GM12875 (cell line): ENCODE measurements at regions not wholly inside any gene's neighbourhood (a gene's known extent, or its start where the extent isn't known, plus 50 kb on each side); places are given as distances from the start of the nearest gene placed in this dataset.

Source experiments
- H3K4me3 ChIP-seq: one replicate; pipeline ENCODE4 v1.5.1; 2011; ENCODE audit warnings: low read depth, low read length, control low read depth
- TF ChIP-seq, protein P1 (sequence below): IDR thresholded peaks from 2 replicates; pipeline ENCODE4 v1.5.1; 2011; ENCODE audit warnings: low read depth, mild to moderate bottlenecking, control low read depth, inconsistent platforms, low read length, moderate library complexity, borderline replicate concordance; ENCODE audit not compliant: insufficient read depth

DNA sequence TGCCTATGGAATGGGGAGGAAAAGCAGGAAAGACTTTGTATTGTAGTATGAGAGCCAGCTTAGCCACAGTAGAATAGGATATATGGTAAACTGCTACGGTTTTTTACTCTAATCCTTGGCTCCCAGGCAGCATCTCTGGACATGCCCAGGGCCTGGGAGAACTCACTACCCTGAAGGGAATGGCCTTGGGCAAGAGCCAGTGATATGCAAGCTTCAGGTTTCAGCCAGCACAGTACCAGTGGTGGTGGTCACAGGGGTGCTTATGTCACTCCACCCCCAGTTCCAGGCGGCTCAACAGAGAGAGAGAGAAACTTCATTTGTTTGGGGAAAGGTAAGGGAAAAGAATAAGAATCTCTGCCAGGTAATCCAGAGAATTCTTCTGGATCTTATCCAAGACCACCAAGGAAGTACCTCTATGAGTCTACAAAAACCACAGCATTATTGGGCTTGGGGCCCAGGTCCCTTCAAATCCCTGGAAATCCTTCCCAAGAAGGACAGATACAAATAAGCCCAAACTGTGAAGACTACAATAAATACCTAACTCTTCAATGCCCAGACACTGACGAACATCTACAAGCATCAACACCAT, 121.2 kb downstream of the THBS2 start:
- H3K4me3 ChIP-seq: no peak overlapping the region
- TF ChIP-seq, protein P1, sequence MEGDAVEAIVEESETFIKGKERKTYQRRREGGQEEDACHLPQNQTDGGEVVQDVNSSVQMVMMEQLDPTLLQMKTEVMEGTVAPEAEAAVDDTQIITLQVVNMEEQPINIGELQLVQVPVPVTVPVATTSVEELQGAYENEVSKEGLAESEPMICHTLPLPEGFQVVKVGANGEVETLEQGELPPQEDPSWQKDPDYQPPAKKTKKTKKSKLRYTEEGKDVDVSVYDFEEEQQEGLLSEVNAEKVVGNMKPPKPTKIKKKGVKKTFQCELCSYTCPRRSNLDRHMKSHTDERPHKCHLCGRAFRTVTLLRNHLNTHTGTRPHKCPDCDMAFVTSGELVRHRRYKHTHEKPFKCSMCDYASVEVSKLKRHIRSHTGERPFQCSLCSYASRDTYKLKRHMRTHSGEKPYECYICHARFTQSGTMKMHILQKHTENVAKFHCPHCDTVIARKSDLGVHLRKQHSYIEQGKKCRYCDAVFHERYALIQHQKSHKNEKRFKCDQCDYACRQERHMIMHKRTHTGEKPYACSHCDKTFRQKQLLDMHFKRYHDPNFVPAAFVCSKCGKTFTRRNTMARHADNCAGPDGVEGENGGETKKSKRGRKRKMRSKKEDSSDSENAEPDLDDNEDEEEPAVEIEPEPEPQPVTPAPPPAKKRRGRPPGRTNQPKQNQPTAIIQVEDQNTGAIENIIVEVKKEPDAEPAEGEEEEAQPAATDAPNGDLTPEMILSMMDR: no peak

GRCh38 chr6:169131390-169131789, 122.3 kb downstream of the THBS2 start:
- TF ChIP-seq, protein P1: no peak
- no peak overlapping the region for H3K4me3 ChIP-seq

GRCh38 chr6:169130113-169130512, 123.5 kb downstream of the THBS2 start:
- H3K4me3 ChIP-seq: no peak overlapping the region
- TF ChIP-seq, protein P1: no peak

DNA sequence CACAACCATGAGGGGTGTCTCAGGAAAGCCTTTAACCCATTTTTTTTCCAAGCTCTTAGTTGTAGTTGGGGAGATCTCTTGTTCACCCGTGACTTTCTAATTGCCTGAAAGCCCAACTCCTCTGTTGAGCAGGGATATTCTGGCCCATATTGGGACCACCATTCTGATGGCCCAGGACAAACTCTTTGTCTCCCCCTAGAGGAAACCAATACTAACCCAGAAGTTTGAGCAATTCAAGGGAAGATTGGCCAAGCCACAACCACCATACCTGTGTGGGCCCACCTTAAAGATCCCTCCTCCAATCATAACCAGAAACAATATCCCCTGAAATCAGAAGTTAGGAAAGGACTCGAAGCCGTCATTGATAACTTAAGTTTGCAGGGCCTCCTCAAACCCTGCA, 132.6 kb downstream of the THBS2 start:
- H3K4me3 ChIP-seq: no peak overlapping the region
- TF ChIP-seq, protein P1: no peak

DNA sequence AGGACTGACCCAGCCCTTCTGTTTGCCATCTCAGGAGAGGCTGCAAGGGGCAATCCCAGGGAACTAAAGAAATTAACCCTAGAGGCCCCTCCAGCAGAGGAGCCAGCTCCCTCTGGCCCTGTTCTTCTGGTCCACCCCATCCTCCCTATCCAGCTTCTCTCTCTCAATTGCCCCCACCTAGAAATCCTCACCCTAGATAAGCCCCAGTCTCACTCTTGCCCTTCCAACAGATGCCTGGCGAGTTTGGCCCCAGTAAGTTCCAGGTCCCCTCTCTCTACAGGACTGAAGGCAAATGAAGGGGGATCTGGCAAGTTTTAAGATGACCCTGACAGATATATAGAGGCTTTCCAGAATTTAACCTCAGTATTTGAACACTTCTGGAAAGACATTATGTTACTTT, 134.0 kb downstream of the THBS2 start:
- TF ChIP-seq, protein P1: no peak

DNA sequence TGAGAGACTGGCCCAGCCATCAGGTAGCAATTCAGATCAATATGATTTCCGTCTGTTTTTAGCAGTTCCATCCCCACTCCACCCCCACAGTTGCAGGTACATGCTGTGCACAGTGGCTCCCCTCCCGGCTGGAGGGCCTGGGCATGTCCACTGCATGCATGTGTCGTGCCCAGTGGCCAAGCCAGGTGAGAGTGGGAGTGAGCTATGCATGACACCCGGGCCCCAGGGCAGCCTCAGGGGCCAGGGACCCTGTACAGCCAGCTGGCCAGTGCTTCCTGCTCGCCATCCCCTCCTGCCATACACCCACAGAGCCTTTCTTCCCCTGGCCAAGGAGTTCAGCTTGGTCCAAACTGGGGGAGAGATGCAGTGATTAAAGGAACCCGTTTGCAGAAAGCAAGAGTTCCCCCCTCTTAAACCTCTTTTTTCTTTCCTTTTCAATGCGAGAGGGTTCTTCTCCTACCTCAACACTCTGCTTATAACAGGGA, 135.3 kb downstream of the THBS2 start:
- TF ChIP-seq, protein P1: no peak
- H3K4me3 ChIP-seq: no peak overlapping the region

More for the DNA sequence above, 134.0 kb downstream of the THBS2 start:
- H3K4me3 ChIP-seq: no peak overlapping the region

DNA sequence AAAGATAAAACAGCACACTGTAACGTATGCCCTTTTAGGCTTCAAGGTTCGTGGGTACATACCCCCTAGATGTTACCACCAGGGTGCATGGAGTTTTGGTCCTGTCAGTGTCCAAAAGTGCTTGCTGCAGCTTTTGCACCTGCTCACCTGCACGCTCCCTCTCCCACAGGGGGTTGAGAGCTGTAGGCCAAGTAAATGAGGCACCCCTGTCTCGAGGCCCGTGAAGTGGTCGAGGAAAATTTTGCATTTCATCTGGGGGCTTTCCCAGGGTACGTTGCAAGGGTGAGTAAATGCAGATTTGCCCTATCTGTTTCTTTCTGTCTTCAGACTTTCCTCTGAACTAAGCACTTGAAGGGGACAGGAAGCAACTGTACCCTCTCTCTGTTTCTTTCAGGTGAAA, 136.0 kb downstream of the THBS2 start:
- no peak overlapping the region for H3K4me3 ChIP-seq
- TF ChIP-seq, protein P1: no peak
